ENCODE measurements at regions not wholly inside any gene's neighbourhood (a gene's known extent, or its start where the extent isn't known, plus 50 kb on each side); places are given as distances from the start of the nearest gene placed in this dataset.

GRCh38 chr5:135100431-135100830 is 66.4 kb upstream of the PITX1 start:
- no peaks in the 10 kb centered on the region for H3K36me3 ChIP-seq (ENCODE audit: control insufficient read depth in 2 of 2, extremely low read depth in 1 of 2, insufficient read depth in 2 of 2, low read length in 2 of 2)
- intact Hi-C loops (cut with micrococcal nuclease), result no loop called here
- H4K20me1 ChIP-seq (replicated peaks; ENCODE audit: control insufficient read depth, extremely low read depth, insufficient read depth, low read length), result no peaks in the 10 kb centered on the region
- no peaks in the 10 kb centered on the region for H3K4me1 ChIP-seq (ENCODE audit: control insufficient read depth, extremely low read depth, insufficient read depth, low read length)
- BruUV-seq (replicated peaks), result no TSS peak
- H3K9ac ChIP-seq (replicated peaks; ENCODE audit: extremely low read depth, insufficient read depth, low read length), result no peak overlapping the region
- POLR2A ChIA-PET, result no interaction called here
- H3K79me2 ChIP-seq (ENCODE audit: control insufficient read depth, insufficient read depth, low read length), result no peaks in the 10 kb centered on the region
- DNase-seq (ENCODE audit: low read depth, low spot score) (no peak), FAIRE-seq (no peak)
- TF ChIP-seq MYC (IDR thresholded peaks at IDR 0.05; ENCODE audit: low read depth, low read length) (no peak), FOS (IDR thresholded peaks at IDR 0.05; ENCODE audit: borderline replicate concordance, insufficient read depth, low read length) (no peak), EZH2 (IDR thresholded peaks at IDR 0.05; ENCODE audit: borderline replicate concordance, low read depth, low read length, severe bottlenecking) (no peak)
- CTCF ChIA-PET, result interaction anchor here (1.5 kb wide), 1 partner anchor 10 kb away, joined by 5 read pairs; no protein-coding TSS in a partner anchor
- no peak overlapping the region for H2AFZ ChIP-seq (ENCODE audit: low read depth, low read length)
- no peak overlapping the region for H3K4me3 ChIP-seq (replicated peaks in 1 of 3; ENCODE audit: insufficient read depth in 1 of 3, low read depth in 1 of 3, low read length in 3 of 3)
- H3K9me1 ChIP-seq (replicated peaks; ENCODE audit: control insufficient read depth, extremely low read depth, insufficient read depth, low read length), result no peaks in the 10 kb centered on the region
- no peaks in the 10 kb centered on the region for H3K9me3 ChIP-seq (replicated peaks; ENCODE audit: control insufficient read depth, insufficient read depth, low read length)
- no peaks in the 10 kb centered on the region for H3K27me3 ChIP-seq (ENCODE audit: control insufficient read depth in 2 of 2, insufficient read depth in 2 of 2, low read length in 2 of 2)
- H3K4me2 ChIP-seq (ENCODE audit: insufficient read depth, low read length), result no peak overlapping the region
- no peak overlapping the region for H3K27ac ChIP-seq (ENCODE audit: insufficient read depth, low read depth, low read length)
- dilution Hi-C loops (cut with MboI; ENCODE audit: extremely low pct_ligation_motif_present, low sequenced_read_pairs), result no loop called here

- BruUV-seq (replicated peaks), result no TSS peak
- no peak overlapping the region for H3K9ac ChIP-seq (replicated peaks; ENCODE audit: extremely low read depth, insufficient read depth, low read length)
- no peaks in the 10 kb centered on the region for H3K79me2 ChIP-seq (ENCODE audit: control insufficient read depth, insufficient read depth, low read length)
- H4K20me1 ChIP-seq (replicated peaks; ENCODE audit: control insufficient read depth, extremely low read depth, insufficient read depth, low read length), result no peaks in the 10 kb centered on the region
- intact Hi-C loops (cut with micrococcal nuclease), result no loop called here
- no peak for FAIRE-seq
- ChIA-PET CTCF (interaction anchor here (1.5 kb wide), 1 partner anchor 10 kb away, joined by 5 read pairs; no protein-coding TSS in a partner anchor), POLR2A (no interaction called here)
- TF ChIP-seq MYC (IDR thresholded peaks at IDR 0.05; ENCODE audit: low read depth, low read length), result no peak
- TF ChIP-seq FOS (IDR thresholded peaks at IDR 0.05; ENCODE audit: borderline replicate concordance, insufficient read depth, low read length), result no peak
- no peak for TF ChIP-seq POLR2A (IDR thresholded peaks at IDR 0.05; ENCODE audit: low read depth, low read length)
- TF ChIP-seq POLR2AphosphoS5 (IDR thresholded peaks at IDR 0.05; ENCODE audit: insufficient read depth, low read depth, low read length), result no peak
- no peak for TF ChIP-seq GATA2 (IDR thresholded peaks at IDR 0.05; ENCODE audit: insufficient read depth, insufficient read length, low read depth, low read length)
- no peak for TF ChIP-seq JUN (IDR thresholded peaks at IDR 0.05; ENCODE audit: borderline replicate concordance, insufficient read depth, insufficient read length, low read depth)
- TF ChIP-seq EZH2 (IDR thresholded peaks at IDR 0.05; ENCODE audit: borderline replicate concordance, low read depth, low read length, severe bottlenecking), result no peak
- TF ChIP-seq CTCF (IDR thresholded peaks at IDR 0.05; ENCODE audit: extremely low read depth in 1 of 2, insufficient read depth in 1 of 2, low read depth in 1 of 2, low read length in 2 of 2), result no peak
- no peak for TF ChIP-seq MAX (IDR thresholded peaks at IDR 0.05; ENCODE audit: insufficient read depth, insufficient read length)
- dilution Hi-C loops (cut with MboI; ENCODE audit: extremely low pct_ligation_motif_present, low sequenced_read_pairs), result no loop called here
- H3K4me3 ChIP-seq (replicated peaks in 1 of 3; ENCODE audit: insufficient read depth in 1 of 3, low read depth in 1 of 3, low read length in 3 of 3), result no peak overlapping the region
- H3K9me3 ChIP-seq (replicated peaks; ENCODE audit: control insufficient read depth, insufficient read depth, low read length), result no peaks in the 10 kb centered on the region
- H3K27me3 ChIP-seq (ENCODE audit: control insufficient read depth in 2 of 2, insufficient read depth in 2 of 2, low read length in 2 of 2), result no peaks in the 10 kb centered on the region
- H3K9me1 ChIP-seq (replicated peaks; ENCODE audit: control insufficient read depth, extremely low read depth, insufficient read depth, low read length), result no peaks in the 10 kb centered on the region
- no peaks in the 10 kb centered on the region for H3K4me1 ChIP-seq (ENCODE audit: control insufficient read depth, extremely low read depth, insufficient read depth, low read length)
- no peak overlapping the region for H2AFZ ChIP-seq (ENCODE audit: low read depth, low read length)
- H3K4me2 ChIP-seq (ENCODE audit: insufficient read depth, low read length), result no peak overlapping the region
- no peak overlapping the region for H3K27ac ChIP-seq (ENCODE audit: insufficient read depth, low read depth, low read length)
- no peaks in the 10 kb centered on the region for H3K36me3 ChIP-seq (ENCODE audit: control insufficient read depth in 2 of 2, extremely low read depth in 1 of 2, insufficient read depth in 2 of 2, low read length in 2 of 2)
- no peak for DNase-seq (ENCODE audit: low read depth, low spot score)
Measured at GRCh38 chr5:135100011-135100410, 66.0 kb upstream of the PITX1 start.
